Small intestine (tissue), 7 donors: ENCODE measurements at regions not wholly inside any gene's neighbourhood (a gene's known extent, or its start where the extent isn't known, plus 50 kb on each side); places are given as distances from the start of the nearest gene placed in this dataset.

Experiments
- DNase-seq, 2 donors: peaks; one replicate each; pipeline versions ENCODE4 v3.0.0 to v3.0.0-alpha.2; 2013
- FAIRE-seq: peaks from 2 replicates; lab custom pipeline; 2012; peaks lifted over from hg19 to GRCh38; lab: Jason Lieb, UNC
- H3K27ac ChIP-seq, 3 donors: one replicate each; pipeline ENCODE4 v1.5.1; 2013; ENCODE audit warnings: low read length in 2 of 3, mild to moderate bottlenecking in 2 of 3, control low read depth in 1 of 3, inconsistent platforms in 1 of 3, low read depth in 1 of 3, moderate library complexity in 1 of 3
- H3K27me3 ChIP-seq, 3 donors: one replicate each; pipeline ENCODE4 v1.6.1; 2013; ENCODE audit warnings: low read length in 3 of 3, inconsistent platforms in 1 of 3; ENCODE audit not compliant: control insufficient read depth in 3 of 3, insufficient read depth in 3 of 3
- H3K36me3 ChIP-seq, 3 donors: one replicate each; pipeline ENCODE4 v1.6.1; 2013; ENCODE audit warnings: low read length in 3 of 3, inconsistent platforms in 1 of 3, low read depth in 1 of 3, mild to moderate bottlenecking in 1 of 3, moderate library complexity in 1 of 3; ENCODE audit not compliant: control insufficient read depth in 3 of 3, insufficient read depth in 2 of 3
- H3K4me1 ChIP-seq, 3 donors: one replicate each; pipeline ENCODE4 v1.6.1; 2013; ENCODE audit warnings: low read length in 2 of 3, inconsistent platforms in 1 of 3, low read depth in 1 of 3, mild to moderate bottlenecking in 1 of 3, moderate library complexity in 1 of 3; ENCODE audit not compliant: control insufficient read depth in 3 of 3, insufficient read depth in 2 of 3
- H3K4me3 ChIP-seq, 3 donors: one replicate each; pipeline ENCODE4 v1.5.1; 2013; ENCODE audit warnings: low read length in 3 of 3, control low read depth in 1 of 3, inconsistent platforms in 1 of 3, low read depth in 1 of 3, mild to moderate bottlenecking in 1 of 3, moderate library complexity in 1 of 3
- H3K9me3 ChIP-seq, 2 donors: one replicate each; pipeline ENCODE4 v1.6.1; 2013; ENCODE audit warnings: low read depth in 1 of 2, low read length in 1 of 2; ENCODE audit not compliant: control insufficient read depth in 2 of 2, insufficient read depth in 1 of 2
- WGBS, 3 donors: extraction: QIAGEN DNeasy Blood & Tissue Kit; methylation state at CpG; one replicate each; pipeline ENCODE4 v1.1.7; 2013; 5-methylcytosine and 5-hydroxymethylcytosine counted together
- donor health status: healthy with polysubstance abuse.
- donor health status: control.
- donor health status: control.
- donor health status: Bipolar disorder and iron deficiency.
- donor health status: healthy.

- no peaks in the 10 kb centered on the region for H3K27me3 ChIP-seq
- WGBS, 3 donors, result 82 to 97% (median 90%) methylated on average over 1 of the region's 1 CpG
- DNase-seq (no peak), FAIRE-seq (no peak)
- no peak overlapping the region for H3K27ac ChIP-seq
- H3K36me3 ChIP-seq, result no peaks in the 10 kb centered on the region
- H3K9me3 ChIP-seq, result no peaks in the 10 kb centered on the region
- no peak overlapping the region for H3K4me3 ChIP-seq
- H3K4me1 ChIP-seq, result no peaks in the 10 kb centered on the region
These were observed 170.1 kb upstream of the THUMPD2 start for GRCh38 chr2:39949131-39949530.

- no peaks in the 10 kb centered on the region for H3K36me3 ChIP-seq
- no peaks in the 10 kb centered on the region for H3K4me1 ChIP-seq
- H3K27me3 ChIP-seq, result no peaks in the 10 kb centered on the region
- no peak overlapping the region for H3K4me3 ChIP-seq
- DNase-seq (no peak), FAIRE-seq (no peak)
- no peak overlapping the region for H3K27ac ChIP-seq
- no peaks in the 10 kb centered on the region for H3K9me3 ChIP-seq
- 63 to 71% (median 67%) methylated on average over 1 of the region's 1 CpG for WGBS, 3 donors
These were observed 169.1 kb upstream of the THUMPD2 start for GRCh38 chr2:39948016-39948719.

GRCh38 chr2:39947294-39948015 lies 168.4 kb upstream of the THUMPD2 start:
- H3K27me3 ChIP-seq, result no peaks in the 10 kb centered on the region
- 90 to 99% (median 95%) methylated on average over 2 of the region's 2 CpGs for WGBS, 3 donors
- H3K9me3 ChIP-seq, result no peaks in the 10 kb centered on the region
- no peaks in the 10 kb centered on the region for H3K4me1 ChIP-seq
- no peaks in the 10 kb centered on the region for H3K36me3 ChIP-seq
- DNase-seq (no peak), FAIRE-seq (no peak)
- no peak overlapping the region for H3K4me3 ChIP-seq
- H3K27ac ChIP-seq, result no peak overlapping the region

GRCh38 chr2:39942950-39943349 lies 163.9 kb upstream of the THUMPD2 start:
- Histone ChIP-seq H3K36me3 (no peaks in the 10 kb centered on the region), H3K4me1 (no peaks in the 10 kb centered on the region), H3K9me3 (peaks cover 0 to 4% of the 10 kb centered on the region in 2 donors), H3K27me3 (no peaks in the 10 kb centered on the region), H3K27ac (no peak overlapping the region), H3K4me3 (no peak overlapping the region)
- FAIRE-seq (no peak), DNase-seq (no peak)
- WGBS, 3 donors, result 24 to 39% (median 32%) methylated on average over 1 of the region's 1 CpG

DNA sequence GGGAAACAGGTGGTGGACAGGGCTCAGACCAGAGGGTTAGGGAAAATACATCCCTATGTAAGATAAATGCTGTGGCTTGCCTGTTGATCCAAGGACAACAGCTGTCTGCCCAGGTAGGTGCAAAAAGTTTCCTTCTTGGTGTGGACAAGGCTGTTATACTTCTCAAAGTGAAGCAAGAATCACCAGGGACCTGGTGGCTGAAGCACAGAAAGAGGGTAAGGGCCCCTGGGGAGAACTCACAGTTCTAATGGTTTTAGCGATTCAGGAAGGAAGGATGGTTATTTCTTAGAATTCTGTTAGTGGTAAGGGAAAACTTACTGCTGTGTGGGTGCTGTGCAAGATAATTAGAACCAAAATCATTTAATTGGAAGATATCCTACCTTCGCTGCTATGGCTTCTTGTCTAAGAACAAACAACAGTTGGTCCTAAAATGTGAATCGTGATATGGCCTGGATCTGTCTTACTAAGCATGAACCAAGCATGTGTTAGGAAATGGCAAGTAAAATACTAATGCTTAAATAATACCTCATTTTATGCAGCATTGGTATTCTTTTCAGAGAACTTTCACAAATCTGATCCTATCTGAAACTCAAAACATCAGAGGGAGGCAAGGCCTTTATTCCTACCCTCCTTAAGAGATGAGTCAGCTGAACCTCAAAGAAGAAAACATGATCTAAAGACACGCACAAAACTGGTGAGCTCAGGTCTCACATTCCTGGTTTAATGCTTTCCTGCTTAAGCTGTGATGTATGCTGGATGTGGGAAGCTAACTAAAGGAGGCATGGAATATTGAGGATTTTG lies 159.2 kb upstream of the THUMPD2 start:
- WGBS, 3 donors, result 74 to 84% (median 79%) methylated on average over 4 of the region's 4 CpGs
- H3K9me3 ChIP-seq, result peaks cover 0 to 4% of the 10 kb centered on the region in 2 donors
- H3K27me3 ChIP-seq, result no peaks in the 10 kb centered on the region
- DNase-seq, result no peak
- FAIRE-seq, result no peak
- H3K4me1 ChIP-seq, result no peaks in the 10 kb centered on the region
- H3K36me3 ChIP-seq, result no peaks in the 10 kb centered on the region
- no peak overlapping the region for H3K4me3 ChIP-seq
- H3K27ac ChIP-seq, result no peak overlapping the region

GRCh38 chr2:39937621-39938020 lies 158.6 kb upstream of the THUMPD2 start:
- no peaks in the 10 kb centered on the region for H3K36me3 ChIP-seq
- peaks cover 0 to 4% of the 10 kb centered on the region in 2 donors for H3K9me3 ChIP-seq
- FAIRE-seq, result no peak
- H3K27ac ChIP-seq, result no peak overlapping the region
- DNase-seq, result no peak
- H3K4me3 ChIP-seq, result no peak overlapping the region
- H3K27me3 ChIP-seq, result no peaks in the 10 kb centered on the region
- WGBS, 3 donors, result 68 to 88% (median 79%) methylated on average over 3 of the region's 3 CpGs
- no peaks in the 10 kb centered on the region for H3K4me1 ChIP-seq

DNA sequence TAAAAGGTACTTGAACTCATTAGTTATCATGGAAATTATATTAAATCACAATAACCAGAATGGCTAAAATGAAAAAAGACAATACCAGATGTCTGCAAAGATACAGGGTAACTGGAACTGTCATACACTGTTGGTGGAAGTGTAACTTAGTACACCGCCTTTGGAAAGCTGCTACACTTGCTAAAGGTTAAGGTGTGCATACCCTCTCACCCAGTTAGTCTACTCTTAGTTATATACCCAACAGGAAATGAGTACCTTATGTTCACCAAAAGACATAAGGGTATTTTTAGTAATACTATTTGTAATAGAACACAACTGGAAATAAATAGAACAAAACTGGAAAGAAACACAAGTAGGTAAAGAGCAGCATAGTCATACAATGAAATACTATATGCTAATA lies 155.8 kb upstream of the THUMPD2 start:
- no peak overlapping the region for H3K27ac ChIP-seq
- FAIRE-seq (no peak), DNase-seq (no peak)
- no peaks in the 10 kb centered on the region for H3K4me1 ChIP-seq
- H3K4me3 ChIP-seq, result no peak overlapping the region
- no peaks in the 10 kb centered on the region for H3K36me3 ChIP-seq
- H3K27me3 ChIP-seq, result no peaks in the 10 kb centered on the region
- peaks cover 0 to 4% of the 10 kb centered on the region in 2 donors for H3K9me3 ChIP-seq
- 91 to 100% (median 98%) methylated on average over 1 of the region's 1 CpG for WGBS, 3 donors

- FAIRE-seq, result no peak
- H3K36me3 ChIP-seq, result no peaks in the 10 kb centered on the region
- no peak overlapping the region for H3K4me3 ChIP-seq
- WGBS, 3 donors, result 57 to 78% (median 68%) methylated on average over 3 of the region's 3 CpGs
- H3K27me3 ChIP-seq, result no peaks in the 10 kb centered on the region
- H3K9me3 ChIP-seq, result peaks cover 0 to 4% of the 10 kb centered on the region in 2 donors
- peaks cover 0 to 4% (median 0%) of the 10 kb centered on the region in 3 donors for H3K4me1 ChIP-seq
- DNase-seq, result no peak
- H3K27ac ChIP-seq, result no peak overlapping the region
These were observed 154.1 kb upstream of the THUMPD2 start for GRCh38 chr2:39933196-39933595.
